H1 (cell line): ENCODE measurements at regions not wholly inside any gene's neighbourhood (a gene's known extent, or its start where the extent isn't known, plus 50 kb on each side); places are given as distances from the start of the nearest gene placed in this dataset.

Source experiments
- CHD7 ChIP-seq: fragments of 300-600 bp; sonication (generic); IDR thresholded peaks from 2 replicates; pipeline ENCODE4 v1.7.1; 2012; ENCODE audit warnings: low read length, moderate library complexity, mild to moderate bottlenecking, inconsistent platforms; ENCODE audit not compliant: insufficient replicate concordance
- CREB1 ChIP-seq: IDR thresholded peaks from 2 replicates; pipeline ENCODE4 v1.6.1; 2012; ENCODE audit warnings: inconsistent platforms
- RFX5 ChIP-seq: IDR thresholded peaks from 2 replicates; pipeline ENCODE4 v1.6.1; 2011; ENCODE audit warnings: low read depth, low read length, improper control_type of control experiment, borderline replicate concordance
- SIRT6 ChIP-seq: IDR thresholded peaks from one replicate; pipeline ENCODE4 v1.7.1; 2012; ENCODE audit warnings: low read length, inconsistent platforms
- SP1 ChIP-seq: IDR thresholded peaks from 2 replicates; pipeline ENCODE4 v1.6.1; 2011; ENCODE audit warnings: low read depth, low read length
- SRF ChIP-seq: IDR thresholded peaks from 2 replicates; pipeline ENCODE4 v1.6.1; 2011; ENCODE audit warnings: mild to moderate bottlenecking, low read depth, low read length, moderate library complexity

GRCh38 chr4:66328803-66329574, 658.7 kb upstream of the EPHA5 start (continued):
- TF ChIP-seq SRF, result no peak
- TF ChIP-seq SIRT6, result no peak
- TF ChIP-seq CREB1, result no peak
- no peak for TF ChIP-seq RFX5
- no peak for TF ChIP-seq CHD7
- no peak for TF ChIP-seq SP1
- TF ChIP-seq, all 59 proteins: peak for 0
